ENCODE measurements at regions not wholly inside any gene's neighbourhood (a gene's known extent, or its start where the extent isn't known, plus 50 kb on each side); places are given as distances from the start of the nearest gene placed in this dataset.
"Not testable (repeated sequence)": the region's sequence is repeated elsewhere in the genome, so short reads cannot be mapped to it uniquely, and the experiment has no call there.

GRCh38 chr3:27661797-27662196 is 60.3 kb downstream of the EOMES start:
- no peak for DNase-seq (ENCODE audit: low read depth)

- peak; percentile 40 for DNase-seq (ENCODE audit: low read depth)
These were observed 62.7 kb downstream of the EOMES start for GRCh38 chr3:27659279-27660021.

GRCh38 chr3:27658741-27659140 is 63.4 kb downstream of the EOMES start:
- DNase-seq (ENCODE audit: low read depth), result no peak

GRCh38 chr3:27657871-27658270 is 64.3 kb downstream of the EOMES start:
- DNase-seq (ENCODE audit: low read depth), result peak; percentile 27

GRCh38 chr3:27657404-27657803 is 64.7 kb downstream of the EOMES start:
- DNase-seq (ENCODE audit: low read depth), result no peak

- DNase-seq (ENCODE audit: low read depth), result no peak
These were observed 65.3 kb downstream of the EOMES start for GRCh38 chr3:27656790-27657189.

GRCh38 chr3:27655547-27655946 is 66.6 kb downstream of the EOMES start:
- no peak for DNase-seq (ENCODE audit: low read depth)

GRCh38 chr3:27653803-27654558 is 68.1 kb downstream of the EOMES start:
- DNase-seq (ENCODE audit: low read depth), result no peak

- no peak for DNase-seq (ENCODE audit: low read depth)
These were observed 72.8 kb downstream of the EOMES start for GRCh38 chr3:27649277-27649676.

GRCh38 chr3:27646896-27647295 is 75.2 kb downstream of the EOMES start:
- DNase-seq (ENCODE audit: low read depth), result no peak

- DNase-seq (ENCODE audit: low read depth), result no peak
These were observed 77.2 kb downstream of the EOMES start for GRCh38 chr3:27644941-27645340.

- DNase-seq (ENCODE audit: low read depth), result no peak
These were observed 78.8 kb downstream of the EOMES start for GRCh38 chr3:27643355-27643754.

- DNase-seq (ENCODE audit: low read depth), result peak; percentile 14
These were observed 79.3 kb downstream of the EOMES start for GRCh38 chr3:27642796-27643195.

GRCh38 chr3:27641888-27642601 is 80.1 kb downstream of the EOMES start:
- DNase-seq (ENCODE audit: low read depth), result no peak

GRCh38 chr3:27641271-27641800 is 80.8 kb downstream of the EOMES start:
- no peak for DNase-seq (ENCODE audit: low read depth)

GRCh38 chr3:27639271-27639670 is 82.9 kb downstream of the EOMES start:
- no peak for DNase-seq (ENCODE audit: low read depth)

- DNase-seq (ENCODE audit: low read depth), result no peak
These were observed 83.5 kb downstream of the EOMES start for GRCh38 chr3:27638594-27638993.

GRCh38 chr3:27637346-27637995 is 84.7 kb downstream of the EOMES start:
- DNase-seq (ENCODE audit: low read depth), result no peak

GRCh38 chr3:27635006-27635405 is 87.1 kb downstream of the EOMES start:
- not testable (repeated sequence) for DNase-seq (ENCODE audit: low read depth)

- peak; percentile 69 for DNase-seq (ENCODE audit: low read depth)
These were observed 88.9 kb downstream of the EOMES start for GRCh38 chr3:27633224-27633545.

GRCh38 chr3:27632431-27633223 is 89.5 kb downstream of the EOMES start:
- DNase-seq (ENCODE audit: low read depth), result peak; percentile 69

Measured in amniotic epithelial cell (primary cell).